ENCODE measurements at regions not wholly inside any gene's neighbourhood (a gene's known extent, or its start where the extent isn't known, plus 50 kb on each side); places are given as distances from the start of the nearest gene placed in this dataset.

DNA sequence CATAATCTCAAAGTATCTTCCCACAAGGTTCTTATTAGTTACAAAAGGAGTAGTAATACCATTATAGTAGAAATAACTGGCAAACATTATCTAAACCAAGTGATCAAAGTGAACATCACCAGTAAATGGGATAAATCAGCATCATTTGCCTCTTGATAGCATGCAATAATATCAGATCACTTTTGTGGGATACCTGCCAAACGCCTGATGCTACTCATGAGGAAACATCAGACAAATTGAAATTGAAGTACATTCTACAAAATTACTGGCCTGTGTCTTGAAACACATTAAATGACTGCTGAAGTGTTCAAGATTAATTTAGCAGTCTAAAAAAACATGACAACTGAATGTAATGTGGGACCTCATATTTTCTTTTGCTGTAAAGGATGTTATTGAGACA, 208.1 kb downstream of the TINAG start:
- TF ChIP-seq, protein P1, sequence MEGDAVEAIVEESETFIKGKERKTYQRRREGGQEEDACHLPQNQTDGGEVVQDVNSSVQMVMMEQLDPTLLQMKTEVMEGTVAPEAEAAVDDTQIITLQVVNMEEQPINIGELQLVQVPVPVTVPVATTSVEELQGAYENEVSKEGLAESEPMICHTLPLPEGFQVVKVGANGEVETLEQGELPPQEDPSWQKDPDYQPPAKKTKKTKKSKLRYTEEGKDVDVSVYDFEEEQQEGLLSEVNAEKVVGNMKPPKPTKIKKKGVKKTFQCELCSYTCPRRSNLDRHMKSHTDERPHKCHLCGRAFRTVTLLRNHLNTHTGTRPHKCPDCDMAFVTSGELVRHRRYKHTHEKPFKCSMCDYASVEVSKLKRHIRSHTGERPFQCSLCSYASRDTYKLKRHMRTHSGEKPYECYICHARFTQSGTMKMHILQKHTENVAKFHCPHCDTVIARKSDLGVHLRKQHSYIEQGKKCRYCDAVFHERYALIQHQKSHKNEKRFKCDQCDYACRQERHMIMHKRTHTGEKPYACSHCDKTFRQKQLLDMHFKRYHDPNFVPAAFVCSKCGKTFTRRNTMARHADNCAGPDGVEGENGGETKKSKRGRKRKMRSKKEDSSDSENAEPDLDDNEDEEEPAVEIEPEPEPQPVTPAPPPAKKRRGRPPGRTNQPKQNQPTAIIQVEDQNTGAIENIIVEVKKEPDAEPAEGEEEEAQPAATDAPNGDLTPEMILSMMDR (conservative IDR thresholded peaks at IDR 0.05): no peak
- TF ChIP-seq ZFX (IDR thresholded peaks at IDR 0.05): no peak
